A549 (cell line): ENCODE measurements at regions not wholly inside any gene's neighbourhood (a gene's known extent, or its start where the extent isn't known, plus 50 kb on each side); places are given as distances from the start of the nearest gene placed in this dataset.

Experiments
- ATAC-seq, 2 experiments: fragments of 200-7000 bp in 1 of 2; fragments of >200 bp in 1 of 2; cut with Nextera tagmentation in 1 of 2; cut with Tn5 transposase in 1 of 2; 3 replicates each; pipeline versions ENCODE4 v1.8.0 to v1.9.1; 2018 to 2020; ENCODE audit warnings: mild to moderate bottlenecking in 1 of 2, moderate library complexity in 1 of 2
- CTCF ChIA-PET: fragments of 300-600 bp; sonication (Branson Sonifier 250); formaldehyde crosslinking; extraction: SDS; loops from one replicate; lab custom pipeline; 2021; ENCODE audit warnings: antibody characterized with exemption, inconsistent platforms; lab: Yijun Ruan, JAX
- POLR2A ChIA-PET: fragments of 350-600 bp; formaldehyde crosslinking; extraction: SDS; loops from one replicate; lab custom pipeline; 2021; ENCODE audit warnings: antibody characterized with exemption, inconsistent platforms; lab: Yijun Ruan, JAX
- DNase-seq, 2 experiments: peaks; one replicate each; pipeline versions ENCODE4 v3.0.0 to v3.0.0-alpha.2; 2011 to 2016; ENCODE audit warnings: low read depth in 1 of 2, low spot score in 1 of 2
- FAIRE-seq: peaks from 2 replicates; lab custom pipeline; 2011; peaks lifted over from hg19 to GRCh38; lab: Jason Lieb, UNC
- H3K27ac ChIP-seq, 2 experiments: fragments of >200 bp; sonication (Bioruptor Twin); formaldehyde crosslinking; 3 replicates each; pipeline ENCODE4 v1.5.1; 2016 to 2017
- H3K4me1 ChIP-seq: fragments of >200 bp; sonication (Bioruptor Twin); formaldehyde crosslinking; 3 replicates; pipeline ENCODE4 v1.6.1; 2016
- H3K4me2 ChIP-seq: fragments of >200 bp; sonication (Bioruptor Twin); formaldehyde crosslinking; 3 replicates; pipeline ENCODE4 v1.6.1; 2016
- H3K4me3 ChIP-seq: fragments of >200 bp; sonication (Bioruptor Twin); formaldehyde crosslinking; 3 replicates; pipeline ENCODE4 v1.5.1; 2016
- H3K9me3 ChIP-seq: fragments of >200 bp; sonication (Bioruptor Twin); formaldehyde crosslinking; 3 replicates; pipeline ENCODE4 v1.6.1; 2016
- BHLHE40 ChIP-seq: IDR thresholded peaks from 2 replicates; pipeline ENCODE4 v1.6.1; 2012; ENCODE audit warnings: low read depth, low read length, inconsistent platforms
- CBX8 ChIP-seq: fragments of 200-600 bp; sonication (generic); IDR thresholded peaks from 2 replicates; pipeline ENCODE4 v1.6.1; 2016
- CEBPB ChIP-seq, 2 experiments: fragments of >200 bp in 1 of 2; sonication (Bioruptor Twin) in 1 of 2; formaldehyde crosslinking in 1 of 2; IDR thresholded peaks; 2 replicates each; pipeline ENCODE4 v1.6.1; 2012 to 2016
- CHD2 ChIP-seq: fragments of 150-350 bp; IDR thresholded peaks from 2 replicates; pipeline ENCODE4 v1.6.1; 2014; ENCODE audit warnings: low read length; ENCODE audit not compliant: partially characterized antibody
- CHD4 ChIP-seq: fragments of 200-600 bp; sonication (generic); IDR thresholded peaks from 2 replicates; pipeline ENCODE4 v1.6.1; 2016; ENCODE audit warnings: antibody characterized with exemption, mild to moderate bottlenecking, borderline replicate concordance
- EHF ChIP-seq: fragments of 250-450 bp; sonication (Bioruptor Pico); IDR thresholded peaks from 2 replicates; pipeline ENCODE4 v1.5.0; 2020; ENCODE audit warnings: mild to moderate bottlenecking
- EHMT2 ChIP-seq: fragments of 200-600 bp; sonication (generic); IDR thresholded peaks from 2 replicates; pipeline ENCODE4 v1.6.1; 2016; ENCODE audit warnings: antibody characterized with exemption, low read depth, mild to moderate bottlenecking, moderate library complexity
- FOXS1 ChIP-seq: fragments of 250-450 bp; sonication (Bioruptor Pico); IDR thresholded peaks from 2 replicates; pipeline ENCODE4 v1.5.0; 2020; ENCODE audit warnings: mild to moderate bottlenecking, moderate library complexity
- HEYL ChIP-seq: fragments of 250-450 bp; sonication (Bioruptor Pico); IDR thresholded peaks from 2 replicates; pipeline ENCODE4 v1.8.0; 2021; ENCODE audit warnings: mild to moderate bottlenecking, moderate library complexity
- HMGXB4 ChIP-seq: fragments of 250-450 bp; sonication (Bioruptor Pico); IDR thresholded peaks from 2 replicates; pipeline ENCODE4 v1.5.0; 2021; ENCODE audit warnings: mild to moderate bottlenecking, moderate library complexity, borderline replicate concordance
- HOXB5 ChIP-seq: fragments of 250-450 bp; sonication (Bioruptor Pico); IDR thresholded peaks from 2 replicates; pipeline ENCODE4 v1.5.0; 2020; ENCODE audit warnings: mild to moderate bottlenecking, moderate library complexity
- MAFK ChIP-seq: fragments of 450-650 bp; IDR thresholded peaks from 2 replicates; pipeline ENCODE4 v1.6.1; 2014; ENCODE audit not compliant: partially characterized antibody
- MAZ ChIP-seq: fragments of 150-350 bp; IDR thresholded peaks from 2 replicates; pipeline ENCODE4 v1.6.1; 2014; ENCODE audit warnings: antibody characterized with exemption, low read depth, low read length, borderline replicate concordance
- NPAS2 ChIP-seq: fragments of 250-450 bp; sonication (Bioruptor Pico); IDR thresholded peaks from 2 replicates; pipeline ENCODE4 v1.8.0; 2022; ENCODE audit warnings: mild to moderate bottlenecking, moderate library complexity, borderline replicate concordance
- NR3C1 ChIP-seq: fragments of >200 bp; sonication (Bioruptor Twin); formaldehyde crosslinking; IDR thresholded peaks from 3 replicates; pipeline ENCODE4 v1.6.1; 2017
- PBX3 ChIP-seq: IDR thresholded peaks from 2 replicates; pipeline ENCODE4 v1.6.1; 2012
- PHF8 ChIP-seq: fragments of 200-600 bp; sonication (generic); IDR thresholded peaks from 2 replicates; pipeline ENCODE4 v1.6.1; 2016; ENCODE audit warnings: low read depth, mild to moderate bottlenecking, antibody characterized with exemption, moderate library complexity, borderline replicate concordance
- RAD21 ChIP-seq, 2 experiments: fragments of >200 bp in 1 of 2; sonication (Bioruptor Twin) in 1 of 2; formaldehyde crosslinking in 1 of 2; IDR thresholded peaks in 1 of 2; conservative IDR thresholded peaks in 1 of 2; 2 replicates in 1 of 2; 3 replicates in 1 of 2; pipeline ENCODE4 v1.6.1; 2012 to 2018; ENCODE audit warnings: inconsistent platforms in 1 of 2
- RCOR1 ChIP-seq: fragments of 150-350 bp; IDR thresholded peaks from 2 replicates; pipeline ENCODE4 v1.6.1; 2014; ENCODE audit warnings: antibody characterized with exemption, low read length, low read depth
- RFX5 ChIP-seq: fragments of 450-650 bp; IDR thresholded peaks from 2 replicates; pipeline ENCODE4 v1.7.1; 2014; ENCODE audit warnings: antibody characterized with exemption, mild to moderate bottlenecking, moderate library complexity
- RNF2 ChIP-seq: fragments of 200-600 bp; sonication (generic); IDR thresholded peaks from 2 replicates; pipeline ENCODE4 v1.6.1; 2016; ENCODE audit warnings: low read depth, mild to moderate bottlenecking, antibody characterized with exemption, moderate library complexity, borderline replicate concordance
- SMC3 ChIP-seq: fragments of >200 bp; sonication (Bioruptor Twin); formaldehyde crosslinking; IDR thresholded peaks from 3 replicates; pipeline ENCODE4 v1.6.1; 2018; ENCODE audit warnings: inconsistent platforms
- TP53 ChIP-seq: fragments of 250-450 bp; sonication (Bioruptor Pico); IDR thresholded peaks from 2 replicates; pipeline ENCODE4 v1.5.0; 2021; ENCODE audit warnings: mild to moderate bottlenecking, moderate library complexity
- ZSCAN20 ChIP-seq: fragments of 250-450 bp; sonication (Bioruptor Pico); IDR thresholded peaks from 2 replicates; pipeline ENCODE4 v1.8.0; 2022; ENCODE audit warnings: mild to moderate bottlenecking, moderate library complexity
- WGBS: methylation state at CpG from one replicate; pipeline ENCODE4 v1.1.6; 2017; ENCODE audit errors: missing lambda C conversion rate; 5-methylcytosine and 5-hydroxymethylcytosine counted together
- TF ChIP-seq, protein P1 (sequence below): fragments of 150-350 bp; IDR thresholded peaks from 2 replicates; pipeline ENCODE4 v1.6.1; 2014; ENCODE audit warnings: low read depth, mild to moderate bottlenecking, low read length
- TF ChIP-seq, protein P2 (sequence below): fragments of >200 bp; sonication (Bioruptor Twin); formaldehyde crosslinking; IDR thresholded peaks from 3 replicates; pipeline ENCODE4 v1.5.1; 2016
- TF ChIP-seq, protein P3 (sequence below): fragments of >200 bp; sonication (Bioruptor Twin); formaldehyde crosslinking; IDR thresholded peaks from 2 replicates; pipeline ENCODE4 v1.6.1; 2016

- no peak overlapping the region for H3K4me3 ChIP-seq
- ChIA-PET POLR2A (no interaction called here), CTCF (no interaction called here)
- no peak for FAIRE-seq
- no peaks in the 10 kb centered on the region for H3K4me1 ChIP-seq
- WGBS: 20% methylated on average over 4 of the region's 4 CpGs
- no peak overlapping the region for H3K4me2 ChIP-seq
- DNase-seq: no peak
- H3K27ac ChIP-seq: no peak overlapping the region
- no peak for ATAC-seq
- H3K9me3 ChIP-seq: no peaks in the 10 kb centered on the region
- no peak for TF ChIP-seq NPAS2 (CRISPR knock-in tag)
- TF ChIP-seq CHD4: no peak
- no peak for TF ChIP-seq TP53
- TF ChIP-seq CHD2: no peak
- TF ChIP-seq NR3C1: no peak
- TF ChIP-seq RNF2: no peak
- no peak for TF ChIP-seq RFX5
- TF ChIP-seq MAFK: no peak
- TF ChIP-seq RCOR1: no peak
- no peak for TF ChIP-seq HOXB5 (CRISPR knock-in tag)
- no peak for TF ChIP-seq HEYL (CRISPR knock-in tag)
- no peak for TF ChIP-seq BHLHE40
- no peak for TF ChIP-seq PBX3
- no peak for TF ChIP-seq FOXS1 (CRISPR knock-in tag)
- no peak for TF ChIP-seq EHMT2
Measured at GRCh38 chr1:242712248-242712647, 187.8 kb upstream of the PLD5 start.

GRCh38 chr1:242710847-242711246, 186.3 kb upstream of the PLD5 start:
- TF ChIP-seq RNF2: no peak
- no peak for TF ChIP-seq TP53
- no peak for TF ChIP-seq HMGXB4 (CRISPR knock-in tag)
- TF ChIP-seq, protein P1, sequence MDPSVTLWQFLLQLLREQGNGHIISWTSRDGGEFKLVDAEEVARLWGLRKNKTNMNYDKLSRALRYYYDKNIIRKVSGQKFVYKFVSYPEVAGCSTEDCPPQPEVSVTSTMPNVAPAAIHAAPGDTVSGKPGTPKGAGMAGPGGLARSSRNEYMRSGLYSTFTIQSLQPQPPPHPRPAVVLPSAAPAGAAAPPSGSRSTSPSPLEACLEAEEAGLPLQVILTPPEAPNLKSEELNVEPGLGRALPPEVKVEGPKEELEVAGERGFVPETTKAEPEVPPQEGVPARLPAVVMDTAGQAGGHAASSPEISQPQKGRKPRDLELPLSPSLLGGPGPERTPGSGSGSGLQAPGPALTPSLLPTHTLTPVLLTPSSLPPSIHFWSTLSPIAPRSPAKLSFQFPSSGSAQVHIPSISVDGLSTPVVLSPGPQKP: no peak
- no peak for TF ChIP-seq RAD21 (conservative IDR thresholded peaks at IDR 0.05 in 1 of 2, IDR thresholded peaks at IDR 0.05 in 1 of 2)
- TF ChIP-seq RFX5: no peak
- TF ChIP-seq, protein P2, sequence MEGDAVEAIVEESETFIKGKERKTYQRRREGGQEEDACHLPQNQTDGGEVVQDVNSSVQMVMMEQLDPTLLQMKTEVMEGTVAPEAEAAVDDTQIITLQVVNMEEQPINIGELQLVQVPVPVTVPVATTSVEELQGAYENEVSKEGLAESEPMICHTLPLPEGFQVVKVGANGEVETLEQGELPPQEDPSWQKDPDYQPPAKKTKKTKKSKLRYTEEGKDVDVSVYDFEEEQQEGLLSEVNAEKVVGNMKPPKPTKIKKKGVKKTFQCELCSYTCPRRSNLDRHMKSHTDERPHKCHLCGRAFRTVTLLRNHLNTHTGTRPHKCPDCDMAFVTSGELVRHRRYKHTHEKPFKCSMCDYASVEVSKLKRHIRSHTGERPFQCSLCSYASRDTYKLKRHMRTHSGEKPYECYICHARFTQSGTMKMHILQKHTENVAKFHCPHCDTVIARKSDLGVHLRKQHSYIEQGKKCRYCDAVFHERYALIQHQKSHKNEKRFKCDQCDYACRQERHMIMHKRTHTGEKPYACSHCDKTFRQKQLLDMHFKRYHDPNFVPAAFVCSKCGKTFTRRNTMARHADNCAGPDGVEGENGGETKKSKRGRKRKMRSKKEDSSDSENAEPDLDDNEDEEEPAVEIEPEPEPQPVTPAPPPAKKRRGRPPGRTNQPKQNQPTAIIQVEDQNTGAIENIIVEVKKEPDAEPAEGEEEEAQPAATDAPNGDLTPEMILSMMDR: no peak
- TF ChIP-seq PHF8: no peak
- TF ChIP-seq, protein P3, sequence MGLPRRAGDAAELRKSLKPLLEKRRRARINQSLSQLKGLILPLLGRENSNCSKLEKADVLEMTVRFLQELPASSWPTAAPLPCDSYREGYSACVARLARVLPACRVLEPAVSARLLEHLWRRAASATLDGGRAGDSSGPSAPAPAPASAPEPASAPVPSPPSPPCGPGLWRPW: no peak
- TF ChIP-seq RCOR1: no peak
- no peak for TF ChIP-seq EHF (CRISPR knock-in tag)
- TF ChIP-seq ZSCAN20 (CRISPR knock-in tag): no peak
- no peak for TF ChIP-seq SMC3
- no peak for TF ChIP-seq CBX8
- no peak for TF ChIP-seq CEBPB (IDR thresholded peaks at IDR 0.05)
- no peak for TF ChIP-seq NR3C1
- no peak for TF ChIP-seq NPAS2 (CRISPR knock-in tag)
- TF ChIP-seq MAZ: no peak
- TF ChIP-seq, all 56 proteins: peak for 0
- Histone ChIP-seq H3K9me3 (no peaks in the 10 kb centered on the region), H3K4me1 (no peaks in the 10 kb centered on the region), H3K27ac (no peak overlapping the region), H3K4me2 (no peak overlapping the region), H3K4me3 (no peak overlapping the region)
- POLR2A ChIA-PET: no interaction called here
- CTCF ChIA-PET: no interaction called here
- ATAC-seq: no peak
- no peak for DNase-seq
- no peak for FAIRE-seq
- 40% methylated on average over 1 of the region's 1 CpG for WGBS
